Neural crest cell (in vitro differentiated cells): ENCODE measurements at regions not wholly inside any gene's neighbourhood (a gene's known extent, or its start where the extent isn't known, plus 50 kb on each side); places are given as distances from the start of the nearest gene placed in this dataset.

ENCODE experiments used
- DNase-seq: peaks from one replicate; pipeline ENCODE4 v3.0.0; 2021; ENCODE audit warnings: low read depth, mixed read lengths, low spot score
- H3K27ac Mint-ChIP-seq: one replicate; pipeline ENCODE4 v1.8.0; 2021; ENCODE audit warnings: mild to moderate bottlenecking, mixed read lengths; ENCODE audit not compliant: unreplicated experiment
- H3K27me3 Mint-ChIP-seq: 2 replicates; pipeline ENCODE4 v1.8.0; 2021; ENCODE audit warnings: low read depth, mild to moderate bottlenecking, mixed read lengths
- H3K36me3 Mint-ChIP-seq: 2 replicates; pipeline ENCODE4 v1.8.0; 2021; ENCODE audit warnings: low read depth, mild to moderate bottlenecking, mixed read lengths
- H3K4me1 Mint-ChIP-seq: 2 replicates; pipeline ENCODE4 v1.8.0; 2021; ENCODE audit warnings: mixed read lengths
- H3K4me3 Mint-ChIP-seq: one replicate; pipeline ENCODE4 v1.8.0; 2021; ENCODE audit warnings: mild to moderate bottlenecking, mixed read lengths
- H3K9me3 Mint-ChIP-seq: 2 replicates; pipeline ENCODE4 v1.8.0; 2021; ENCODE audit warnings: mixed read lengths
- CTCF ChIP-seq: fragments of 200-600 bp; sonication (generic); conservative IDR thresholded peaks from 2 replicates; pipeline ENCODE4 v1.5.0; 2021; ENCODE audit warnings: antibody characterized with exemption, mild to moderate bottlenecking

- peaks cover 4% of the 10 kb centered on the region for H3K4me1 Mint-ChIP-seq
- no peak for DNase-seq
- no peak overlapping the region for H3K4me3 Mint-ChIP-seq
- H3K27me3 Mint-ChIP-seq: peaks cover 2% of the 10 kb centered on the region
- no peak overlapping the region for H3K27ac Mint-ChIP-seq
- TF ChIP-seq CTCF: no peak
- H3K36me3 Mint-ChIP-seq: no peaks in the 10 kb centered on the region
- H3K9me3 Mint-ChIP-seq: no peaks in the 10 kb centered on the region
Observed at GRCh38 chr16:51870296-51870854, 676.6 kb downstream of the TOX3 start.

GRCh38 chr16:51869176-51869575, 677.8 kb downstream of the TOX3 start:
- H3K36me3 Mint-ChIP-seq: no peaks in the 10 kb centered on the region
- H3K4me1 Mint-ChIP-seq: peaks cover 4% of the 10 kb centered on the region
- DNase-seq: no peak
- no peak for TF ChIP-seq CTCF
- H3K27me3 Mint-ChIP-seq: peaks cover 2% of the 10 kb centered on the region
- no peaks in the 10 kb centered on the region for H3K9me3 Mint-ChIP-seq
- H3K4me3 Mint-ChIP-seq: no peak overlapping the region
- peak overlapping the region; percentile 32 for H3K27ac Mint-ChIP-seq

GRCh38 chr16:51868631-51869030, 678.3 kb downstream of the TOX3 start:
- DNase-seq: no peak
- Mint-ChIP-seq H3K27me3 (peaks cover 4% of the 10 kb centered on the region), H3K4me3 (no peak overlapping the region), H3K27ac (no peak overlapping the region), H3K4me1 (peaks cover 4% of the 10 kb centered on the region), H3K36me3 (no peaks in the 10 kb centered on the region), H3K9me3 (no peaks in the 10 kb centered on the region)
- no peak for TF ChIP-seq CTCF

GRCh38 chr16:51867386-51868065, 679.4 kb downstream of the TOX3 start:
- Mint-ChIP-seq H3K27ac (peak overlapping the region; percentile 30), H3K4me1 (peaks cover 4% of the 10 kb centered on the region), H3K4me3 (no peak overlapping the region), H3K27me3 (peaks cover 4% of the 10 kb centered on the region), H3K36me3 (no peaks in the 10 kb centered on the region), H3K9me3 (no peaks in the 10 kb centered on the region)
- DNase-seq: no peak
- TF ChIP-seq CTCF: no peak

GRCh38 chr16:51864575-51864974, 682.4 kb downstream of the TOX3 start:
- TF ChIP-seq CTCF: no peak

More at GRCh38 chr16:51864575-51864974, 682.4 kb downstream of the TOX3 start:
- peaks cover 2% of the 10 kb centered on the region for H3K27me3 Mint-ChIP-seq
- no peak overlapping the region for H3K4me3 Mint-ChIP-seq
- no peak overlapping the region for H3K27ac Mint-ChIP-seq
- no peaks in the 10 kb centered on the region for H3K36me3 Mint-ChIP-seq
- H3K9me3 Mint-ChIP-seq: no peaks in the 10 kb centered on the region
- no peak for DNase-seq
- H3K4me1 Mint-ChIP-seq: no peaks in the 10 kb centered on the region
